OCI-M2 (cell line): ENCODE measurements at regions not wholly inside any gene's neighbourhood (a gene's known extent, or its start where the extent isn't known, plus 50 kb on each side); places are given as distances from the start of the nearest gene placed in this dataset.

Experiments used
- DNase-seq: peaks from one replicate; lab custom pipeline; 2025; ENCODE audit not compliant: unreplicated experiment; lab: John Stamatoyannopoulos, UW

- DNase-seq: no peak
Observed at GRCh38 chr5:165829504-165829903, 2324.1 kb downstream of the MAT2B start.

GRCh38 chr5:165834891-165835290, 2329.5 kb downstream of the MAT2B start:
- no peak for DNase-seq

- DNase-seq: no peak
Observed at GRCh38 chr5:165836046-165836445, 2330.6 kb downstream of the MAT2B start.

- DNase-seq: no peak
Observed at GRCh38 chr5:165837286-165837685, 2331.9 kb downstream of the MAT2B start.

- DNase-seq: no peak
Observed at GRCh38 chr5:165844571-165844970, 2339.2 kb downstream of the MAT2B start.

GRCh38 chr5:165858118-165858517, 2352.7 kb downstream of the MAT2B start:
- no peak for DNase-seq

GRCh38 chr5:165859251-165859650, 2353.8 kb downstream of the MAT2B start:
- DNase-seq: no peak

- no peak for DNase-seq
Observed at GRCh38 chr5:165863239-165863638, 2357.8 kb downstream of the MAT2B start.

GRCh38 chr5:165871291-165871690, 2365.9 kb downstream of the MAT2B start:
- DNase-seq: no peak

- no peak for DNase-seq
Observed at GRCh38 chr5:165874851-165875250, 2369.4 kb downstream of the MAT2B start.

- DNase-seq: no peak
Observed at GRCh38 chr5:165876538-165876937, 2371.1 kb downstream of the MAT2B start.

- no peak for DNase-seq
Observed at GRCh38 chr5:165877475-165877874, 2372.1 kb downstream of the MAT2B start.

- no peak for DNase-seq
Observed at GRCh38 chr5:165881259-165881658, 2375.8 kb downstream of the MAT2B start.

- DNase-seq: no peak
Observed at GRCh38 chr5:165882099-165882498, 2376.7 kb downstream of the MAT2B start.

- no peak for DNase-seq
Observed at GRCh38 chr5:165885623-165886350, 2380.4 kb downstream of the MAT2B start.

- DNase-seq: no peak
Observed at GRCh38 chr5:165887147-165887546, 2381.7 kb downstream of the MAT2B start.

GRCh38 chr5:165892383-165892782, 2387.0 kb downstream of the MAT2B start:
- DNase-seq: no peak

GRCh38 chr5:165894916-165895315, 2389.5 kb downstream of the MAT2B start:
- no peak for DNase-seq

GRCh38 chr5:165903835-165904234, 2387.6 kb upstream of the WWC1 start:
- no peak for DNase-seq

GRCh38 chr5:165906871-165907270, 2384.6 kb upstream of the WWC1 start:
- no peak for DNase-seq

GRCh38 chr5:165913059-165913458, 2378.4 kb upstream of the WWC1 start:
- no peak for DNase-seq

GRCh38 chr5:165914456-165914855, 2377.0 kb upstream of the WWC1 start:
- DNase-seq: no peak

- DNase-seq: no peak
Observed at GRCh38 chr5:165919196-165919595, 2372.2 kb upstream of the WWC1 start.
